ENCODE measurements at regions not wholly inside any gene's neighbourhood (a gene's known extent, or its start where the extent isn't known, plus 50 kb on each side); places are given as distances from the start of the nearest gene placed in this dataset.

DNA sequence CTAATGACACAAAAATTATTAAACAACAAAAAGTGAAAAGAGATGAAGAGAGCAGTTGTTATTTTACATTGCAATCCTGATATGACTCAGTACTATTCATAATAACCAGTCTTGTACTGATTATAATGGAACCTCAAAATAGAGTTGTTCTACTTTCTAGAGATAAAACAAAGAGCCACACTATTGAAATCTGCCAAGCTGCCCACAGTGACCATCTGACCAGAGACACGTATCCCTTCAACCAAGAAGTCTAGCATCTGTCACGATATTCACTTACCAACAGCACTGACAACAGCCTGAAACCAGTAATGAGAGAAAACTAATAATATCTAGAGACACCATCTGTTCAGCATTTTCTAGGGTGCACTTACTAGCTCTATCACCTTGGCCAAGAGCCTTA, 466.7 kb downstream of the NKX6-1 start (continued):
- TF ChIP-seq ESRRA (IDR thresholded peaks at IDR 0.05; ENCODE audit: low read length) (no peak), NR2F1 (conservative IDR thresholded peaks at IDR 0.05) (no peak), MEF2B (IDR thresholded peaks at IDR 0.05; ENCODE audit: partially characterized antibody, poor library complexity, severe bottlenecking) (no peak), TCF3 (IDR thresholded peaks at IDR 0.05; ENCODE audit: borderline replicate concordance, insufficient read depth, low read depth, low read length) (no peak), PRDM15 (CRISPR knock-in tag; IDR thresholded peaks at IDR 0.05) (no peak), JUNB (IDR thresholded peaks at IDR 0.05) (peak; percentile 91), RAD21 (IDR thresholded peaks at IDR 0.05; ENCODE audit: insufficient read depth, low read depth, low read length) (no peak), SUZ12 (IDR thresholded peaks at IDR 0.05; ENCODE audit: unreplicated experiment) (no peak), CBX3 (IDR thresholded peaks at IDR 0.05; ENCODE audit: borderline replicate concordance, low read depth) (no peak), NFXL1 (IDR thresholded peaks at IDR 0.05; ENCODE audit: borderline replicate concordance) (no peak), SREBF1 (IDR thresholded peaks at IDR 0.05; ENCODE audit: low read length) (no peak), USF2 (IDR thresholded peaks at IDR 0.05; ENCODE audit: borderline replicate concordance, low read depth, low read length) (no peak), RUNX3 (IDR thresholded peaks at IDR 0.05; ENCODE audit: low read length) (peak; percentile 87), MEF2A (IDR thresholded peaks at IDR 0.05; ENCODE audit: insufficient read depth, low read depth, low read length) (peak; percentile 62; the same call in 1 of the 2 replicates), ETV6 (conservative IDR thresholded peaks at IDR 0.05 in 1 of 2, IDR thresholded peaks at IDR 0.05 in 1 of 2; ENCODE audit: borderline replicate concordance in 1 of 2, low read depth in 1 of 2) (0 out of 4 replicates have a peak, but pooled peaks of 1 of the 2 experiments have one; percentile 19), BCL11A (IDR thresholded peaks at IDR 0.05; ENCODE audit: low read depth, low read length) (peak; percentile 78; the same call in 1 of the 2 replicates), IKZF1 (conservative IDR thresholded peaks at IDR 0.05) (no peak), CREB1 (IDR thresholded peaks at IDR 0.05; ENCODE audit: low read depth) (no peak), HDAC2 (IDR thresholded peaks at IDR 0.05) (no peak), NRF1 (conservative IDR thresholded peaks at IDR 0.05; ENCODE audit: low read depth, low read length) (no peak), ZBTB33 (IDR thresholded peaks at IDR 0.05) (no peak), EGR1 (IDR thresholded peaks at IDR 0.05; ENCODE audit: borderline replicate concordance in 1 of 2, low read depth in 2 of 2, low read length in 2 of 2) (no peak), HDGF (IDR thresholded peaks at IDR 0.05) (no peak), BMI1 (IDR thresholded peaks at IDR 0.05; ENCODE audit: borderline replicate concordance) (no peak)
- TF ChIP-seq, protein P1, sequence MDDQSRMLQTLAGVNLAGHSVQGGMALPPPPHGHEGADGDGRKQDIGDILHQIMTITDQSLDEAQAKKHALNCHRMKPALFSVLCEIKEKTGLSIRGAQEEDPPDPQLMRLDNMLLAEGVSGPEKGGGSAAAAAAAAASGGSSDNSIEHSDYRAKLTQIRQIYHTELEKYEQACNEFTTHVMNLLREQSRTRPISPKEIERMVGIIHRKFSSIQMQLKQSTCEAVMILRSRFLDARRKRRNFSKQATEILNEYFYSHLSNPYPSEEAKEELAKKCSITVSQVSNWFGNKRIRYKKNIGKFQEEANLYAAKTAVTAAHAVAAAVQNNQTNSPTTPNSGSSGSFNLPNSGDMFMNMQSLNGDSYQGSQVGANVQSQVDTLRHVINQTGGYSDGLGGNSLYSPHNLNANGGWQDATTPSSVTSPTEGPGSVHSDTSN (IDR thresholded peaks at IDR 0.05; ENCODE audit: insufficient replicate concordance, low read depth, low read length): no peak
